SK-N-SH treated with all-trans-retinoic acid at 6 μM for 48 hours (cell line): ENCODE measurements at regions not wholly inside any gene's neighbourhood (a gene's known extent, or its start where the extent isn't known, plus 50 kb on each side); places are given as distances from the start of the nearest gene placed in this dataset.

Experiments
- ATAC-seq: fragments of 200-7000 bp; cut with Tn5 transposase; 3 replicates; pipeline ENCODE4 v1.9.1; 2020; ENCODE audit warnings: mild to moderate bottlenecking, moderate library complexity
- ARNTL ChIP-seq: fragments of 450-650 bp; formaldehyde crosslinking; IDR thresholded peaks from 2 replicates; pipeline ENCODE4 v1.5.0; 2020; ENCODE audit warnings: low read depth, mild to moderate bottlenecking, moderate library complexity, borderline replicate concordance
- BACH2 ChIP-seq: fragments of 250-450 bp; sonication (Bioruptor Pico); IDR thresholded peaks from 2 replicates; pipeline ENCODE4 v1.9.0; 2021; ENCODE audit warnings: mild to moderate bottlenecking, borderline replicate concordance
- CSDC2 ChIP-seq: fragments of 250-450 bp; sonication (Bioruptor Pico); IDR thresholded peaks from 2 replicates; pipeline ENCODE4 v1.5.0; 2020; ENCODE audit warnings: mild to moderate bottlenecking, moderate library complexity
- ESRRG ChIP-seq: fragments of 250-450 bp; sonication (Bioruptor Pico); IDR thresholded peaks from 2 replicates; pipeline ENCODE4 v1.6.1; 2021; ENCODE audit warnings: mild to moderate bottlenecking
- GLIS3 ChIP-seq: fragments of 250-450 bp; sonication (Bioruptor Pico); IDR thresholded peaks from 2 replicates; pipeline ENCODE4 v1.5.0; 2020; ENCODE audit warnings: mild to moderate bottlenecking, moderate library complexity
- ISL1 ChIP-seq: fragments of 250-450 bp; sonication (Bioruptor Pico); IDR thresholded peaks from 2 replicates; pipeline ENCODE4 v2.1.2; 2022; ENCODE audit warnings: mild to moderate bottlenecking, moderate library complexity
- OSR1 ChIP-seq: fragments of 250-450 bp; sonication (Bioruptor Pico); IDR thresholded peaks from 2 replicates; pipeline ENCODE4 v1.8.0; 2022; ENCODE audit warnings: moderate library complexity, mild to moderate bottlenecking, inconsistent platforms
- PPARA ChIP-seq: fragments of 250-450 bp; sonication (Bioruptor Pico); IDR thresholded peaks from 2 replicates; pipeline ENCODE4 v1.5.0; 2020; ENCODE audit warnings: mild to moderate bottlenecking, borderline replicate concordance
- RARB ChIP-seq: fragments of 250-450 bp; sonication (Bioruptor Pico); IDR thresholded peaks from 2 replicates; pipeline ENCODE4 v1.8.0; 2021; ENCODE audit warnings: mild to moderate bottlenecking, moderate library complexity
- SNAI2 ChIP-seq: fragments of 250-450 bp; sonication (Bioruptor Pico); IDR thresholded peaks from 2 replicates; pipeline ENCODE4 v1.5.0; 2020; ENCODE audit warnings: mild to moderate bottlenecking, moderate library complexity
- TCF4 ChIP-seq: fragments of 250-450 bp; sonication (Bioruptor Pico); IDR thresholded peaks from 2 replicates; pipeline ENCODE4 v1.8.0; 2021; ENCODE audit warnings: mild to moderate bottlenecking, moderate library complexity, borderline replicate concordance
- TOX ChIP-seq: fragments of 250-450 bp; sonication (Bioruptor Pico); IDR thresholded peaks from 2 replicates; pipeline ENCODE4 v1.8.0; 2021; ENCODE audit warnings: mild to moderate bottlenecking, moderate library complexity, borderline replicate concordance
- ZC3H10 ChIP-seq: fragments of 250-450 bp; sonication (Bioruptor Pico); IDR thresholded peaks from 2 replicates; pipeline ENCODE4 v1.5.1; 2021; ENCODE audit warnings: mild to moderate bottlenecking, moderate library complexity
- ZFP3 ChIP-seq: fragments of 250-450 bp; sonication (Bioruptor Pico); IDR thresholded peaks from 2 replicates; pipeline ENCODE4 v1.5.0; 2020; ENCODE audit warnings: mild to moderate bottlenecking, moderate library complexity
- ZFP30 ChIP-seq: fragments of 450-650 bp; formaldehyde crosslinking; IDR thresholded peaks from 2 replicates; pipeline ENCODE4 v1.5.0; 2022; ENCODE audit warnings: mild to moderate bottlenecking, moderate library complexity
- ZNF565 ChIP-seq: fragments of 450-650 bp; formaldehyde crosslinking; conservative IDR thresholded peaks from 2 replicates; pipeline ENCODE4 v1.5.0; 2020; ENCODE audit warnings: low read depth, mild to moderate bottlenecking, moderate library complexity
- ZNF70 ChIP-seq: fragments of 450-650 bp; formaldehyde crosslinking; IDR thresholded peaks from 2 replicates; pipeline ENCODE4 v1.5.0; 2020; ENCODE audit warnings: mild to moderate bottlenecking, moderate library complexity
- TF ChIP-seq, protein P1 (sequence below): fragments of 250-450 bp; sonication (Bioruptor Pico); IDR thresholded peaks from 2 replicates; pipeline ENCODE4 v1.8.0; 2020; ENCODE audit warnings: mild to moderate bottlenecking, moderate library complexity, borderline replicate concordance
- TF ChIP-seq, protein P2 (sequence below): fragments of 250-450 bp; sonication (Bioruptor Pico); IDR thresholded peaks from 2 replicates; pipeline ENCODE4 v1.8.0; 2021; ENCODE audit warnings: low read depth, mild to moderate bottlenecking, moderate library complexity, borderline replicate concordance
- TF ChIP-seq, protein P3 (sequence below): fragments of 250-450 bp; sonication (Bioruptor Pico); IDR thresholded peaks from 2 replicates; pipeline ENCODE4 v1.5.0; 2020; ENCODE audit warnings: mild to moderate bottlenecking, moderate library complexity
- TF ChIP-seq, protein P4 (sequence below): fragments of 250-450 bp; sonication (Bioruptor Pico); IDR thresholded peaks from 2 replicates; pipeline ENCODE4 v1.5.1; 2021; ENCODE audit warnings: mild to moderate bottlenecking, moderate library complexity

DNA sequence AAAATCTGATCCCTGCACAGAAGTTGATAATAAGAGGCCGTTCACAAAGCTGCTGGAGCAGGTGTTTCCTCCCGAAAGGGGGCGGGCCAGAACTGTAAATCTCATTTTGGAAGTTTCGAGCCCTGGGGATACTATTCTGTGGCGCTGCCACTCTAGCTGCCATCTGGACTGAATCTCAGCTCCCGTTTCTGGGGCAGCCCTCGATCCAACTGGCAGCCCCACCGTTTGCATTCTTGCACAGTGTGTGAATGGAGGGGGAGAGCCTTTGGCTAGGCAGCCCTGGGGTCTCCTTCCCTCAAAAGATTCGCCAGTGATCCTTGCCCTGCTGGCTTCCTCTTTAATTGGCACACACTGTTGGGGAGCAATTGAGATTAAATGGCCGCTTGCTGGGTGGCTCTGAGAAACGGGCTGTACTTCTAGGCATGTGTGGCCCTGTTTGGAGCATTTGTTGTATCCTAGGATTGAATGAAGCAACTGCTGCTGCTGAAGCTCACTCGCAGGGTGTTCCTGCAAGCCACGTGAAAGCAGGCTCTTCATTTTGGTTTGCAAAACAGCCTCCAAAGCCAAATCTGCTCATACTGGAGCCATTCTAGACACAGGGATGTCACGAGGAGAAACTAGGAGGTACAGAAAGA lies 57.2 kb upstream of the TOPAZ1 start:
- no peak for TF ChIP-seq ISL1 (CRISPR knock-in tag)
- TF ChIP-seq TOX (CRISPR knock-in tag): no peak
- no peak for TF ChIP-seq SNAI2 (CRISPR knock-in tag)
- no peak for TF ChIP-seq CSDC2 (CRISPR knock-in tag)
- no peak for TF ChIP-seq PPARA
- TF ChIP-seq, protein P1, sequence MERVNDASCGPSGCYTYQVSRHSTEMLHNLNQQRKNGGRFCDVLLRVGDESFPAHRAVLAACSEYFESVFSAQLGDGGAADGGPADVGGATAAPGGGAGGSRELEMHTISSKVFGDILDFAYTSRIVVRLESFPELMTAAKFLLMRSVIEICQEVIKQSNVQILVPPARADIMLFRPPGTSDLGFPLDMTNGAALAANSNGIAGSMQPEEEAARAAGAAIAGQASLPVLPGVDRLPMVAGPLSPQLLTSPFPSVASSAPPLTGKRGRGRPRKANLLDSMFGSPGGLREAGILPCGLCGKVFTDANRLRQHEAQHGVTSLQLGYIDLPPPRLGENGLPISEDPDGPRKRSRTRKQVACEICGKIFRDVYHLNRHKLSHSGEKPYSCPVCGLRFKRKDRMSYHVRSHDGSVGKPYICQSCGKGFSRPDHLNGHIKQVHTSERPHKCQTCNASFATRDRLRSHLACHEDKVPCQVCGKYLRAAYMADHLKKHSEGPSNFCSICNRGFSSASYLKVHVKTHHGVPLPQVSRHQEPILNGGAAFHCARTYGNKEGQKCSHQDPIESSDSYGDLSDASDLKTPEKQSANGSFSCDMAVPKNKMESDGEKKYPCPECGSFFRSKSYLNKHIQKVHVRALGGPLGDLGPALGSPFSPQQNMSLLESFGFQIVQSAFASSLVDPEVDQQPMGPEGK: no peak
- no peak for ATAC-seq

DNA sequence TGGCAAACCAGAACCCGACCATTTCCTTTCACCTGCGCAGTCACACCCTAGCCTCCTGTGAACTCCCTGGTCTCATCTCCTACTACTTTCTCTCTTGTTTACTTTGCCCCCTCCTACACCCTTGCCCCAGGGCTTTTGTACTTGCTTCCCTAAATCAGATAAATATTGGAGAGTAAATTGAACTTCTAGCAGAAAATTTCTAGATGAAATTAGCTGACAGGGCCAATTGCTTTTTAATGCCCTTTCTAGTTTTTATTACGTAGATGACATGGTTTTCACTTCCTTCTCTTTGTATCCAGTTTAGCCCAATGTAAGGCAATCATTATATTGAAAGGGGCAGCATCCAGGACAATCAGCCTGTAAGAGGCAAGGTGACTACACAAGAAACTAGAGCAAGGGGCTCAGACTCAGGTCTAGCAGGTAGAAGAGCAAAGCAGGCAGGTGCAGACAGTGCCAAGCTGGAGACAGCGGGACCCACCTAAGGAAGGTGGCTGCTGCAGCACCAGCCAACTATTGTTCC lies 56.2 kb upstream of the TOPAZ1 start:
- no peak for ATAC-seq
- TF ChIP-seq RARB (CRISPR knock-in tag): no peak
- TF ChIP-seq ESRRG (CRISPR knock-in tag): no peak
- no peak for TF ChIP-seq ZC3H10 (CRISPR knock-in tag)
- TF ChIP-seq ARNTL: no peak
- no peak for TF ChIP-seq ISL1 (CRISPR knock-in tag)
- TF ChIP-seq, protein P2, sequence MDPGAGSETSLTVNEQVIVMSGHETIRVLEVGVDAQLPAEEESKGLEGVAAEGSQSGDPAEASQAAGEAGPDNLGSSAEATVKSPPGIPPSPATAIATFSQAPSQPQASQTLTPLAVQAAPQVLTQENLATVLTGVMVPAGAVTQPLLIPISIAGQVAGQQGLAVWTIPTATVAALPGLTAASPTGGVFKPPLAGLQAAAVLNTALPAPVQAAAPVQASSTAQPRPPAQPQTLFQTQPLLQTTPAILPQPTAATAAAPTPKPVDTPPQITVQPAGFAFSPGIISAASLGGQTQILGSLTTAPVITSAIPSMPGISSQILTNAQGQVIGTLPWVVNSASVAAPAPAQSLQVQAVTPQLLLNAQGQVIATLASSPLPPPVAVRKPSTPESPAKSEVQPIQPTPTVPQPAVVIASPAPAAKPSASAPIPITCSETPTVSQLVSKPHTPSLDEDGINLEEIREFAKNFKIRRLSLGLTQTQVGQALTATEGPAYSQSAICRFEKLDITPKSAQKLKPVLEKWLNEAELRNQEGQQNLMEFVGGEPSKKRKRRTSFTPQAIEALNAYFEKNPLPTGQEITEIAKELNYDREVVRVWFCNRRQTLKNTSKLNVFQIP (CRISPR knock-in tag): no peak

DNA sequence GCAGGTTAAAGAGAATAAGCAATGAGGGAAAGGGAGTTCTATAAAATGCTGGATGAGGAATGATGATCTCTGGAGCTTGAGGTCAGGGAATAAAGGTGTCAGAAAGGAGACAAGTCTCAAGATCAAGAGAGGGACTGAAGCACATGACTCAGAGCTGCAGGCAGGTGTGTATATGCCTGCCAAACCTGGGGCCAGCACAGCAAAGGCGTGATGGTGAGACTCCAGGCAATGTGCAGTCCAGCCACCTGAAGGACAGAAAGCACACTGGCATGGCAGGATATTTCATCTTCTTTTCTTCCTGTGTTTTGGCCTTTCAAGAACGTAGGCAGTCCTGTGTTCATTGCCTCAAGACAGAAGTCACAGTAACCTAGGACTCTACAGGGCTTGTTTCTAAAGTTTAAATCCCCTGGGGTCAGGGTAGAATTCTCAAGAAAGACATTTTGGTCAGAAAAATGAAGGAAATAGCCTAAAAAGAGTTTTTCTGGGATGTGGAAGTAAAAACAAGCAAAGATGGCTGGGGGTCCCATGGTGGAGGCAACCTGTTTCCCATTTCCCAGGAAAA lies 55.5 kb upstream of the TOPAZ1 start:
- no peak for ATAC-seq
- TF ChIP-seq, protein P3, sequence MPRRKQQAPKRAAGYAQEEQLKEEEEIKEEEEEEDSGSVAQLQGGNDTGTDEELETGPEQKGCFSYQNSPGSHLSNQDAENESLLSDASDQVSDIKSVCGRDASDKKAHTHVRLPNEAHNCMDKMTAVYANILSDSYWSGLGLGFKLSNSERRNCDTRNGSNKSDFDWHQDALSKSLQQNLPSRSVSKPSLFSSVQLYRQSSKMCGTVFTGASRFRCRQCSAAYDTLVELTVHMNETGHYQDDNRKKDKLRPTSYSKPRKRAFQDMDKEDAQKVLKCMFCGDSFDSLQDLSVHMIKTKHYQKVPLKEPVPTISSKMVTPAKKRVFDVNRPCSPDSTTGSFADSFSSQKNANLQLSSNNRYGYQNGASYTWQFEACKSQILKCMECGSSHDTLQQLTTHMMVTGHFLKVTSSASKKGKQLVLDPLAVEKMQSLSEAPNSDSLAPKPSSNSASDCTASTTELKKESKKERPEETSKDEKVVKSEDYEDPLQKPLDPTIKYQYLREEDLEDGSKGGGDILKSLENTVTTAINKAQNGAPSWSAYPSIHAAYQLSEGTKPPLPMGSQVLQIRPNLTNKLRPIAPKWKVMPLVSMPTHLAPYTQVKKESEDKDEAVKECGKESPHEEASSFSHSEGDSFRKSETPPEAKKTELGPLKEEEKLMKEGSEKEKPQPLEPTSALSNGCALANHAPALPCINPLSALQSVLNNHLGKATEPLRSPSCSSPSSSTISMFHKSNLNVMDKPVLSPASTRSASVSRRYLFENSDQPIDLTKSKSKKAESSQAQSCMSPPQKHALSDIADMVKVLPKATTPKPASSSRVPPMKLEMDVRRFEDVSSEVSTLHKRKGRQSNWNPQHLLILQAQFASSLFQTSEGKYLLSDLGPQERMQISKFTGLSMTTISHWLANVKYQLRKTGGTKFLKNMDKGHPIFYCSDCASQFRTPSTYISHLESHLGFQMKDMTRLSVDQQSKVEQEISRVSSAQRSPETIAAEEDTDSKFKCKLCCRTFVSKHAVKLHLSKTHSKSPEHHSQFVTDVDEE: no peak
- TF ChIP-seq ZNF565 (CRISPR knock-in tag) (no peak), ISL1 (CRISPR knock-in tag) (no peak), OSR1 (CRISPR knock-in tag) (no peak), ESRRG (CRISPR knock-in tag) (no peak), TOX (CRISPR knock-in tag) (no peak), ZNF70 (CRISPR knock-in tag) (no peak), SNAI2 (CRISPR knock-in tag) (no peak), GLIS3 (no peak), ZC3H10 (CRISPR knock-in tag) (no peak), BACH2 (no peak), ZFP30 (CRISPR knock-in tag) (no peak), ZFP3 (no peak)
- TF ChIP-seq, protein P4, sequence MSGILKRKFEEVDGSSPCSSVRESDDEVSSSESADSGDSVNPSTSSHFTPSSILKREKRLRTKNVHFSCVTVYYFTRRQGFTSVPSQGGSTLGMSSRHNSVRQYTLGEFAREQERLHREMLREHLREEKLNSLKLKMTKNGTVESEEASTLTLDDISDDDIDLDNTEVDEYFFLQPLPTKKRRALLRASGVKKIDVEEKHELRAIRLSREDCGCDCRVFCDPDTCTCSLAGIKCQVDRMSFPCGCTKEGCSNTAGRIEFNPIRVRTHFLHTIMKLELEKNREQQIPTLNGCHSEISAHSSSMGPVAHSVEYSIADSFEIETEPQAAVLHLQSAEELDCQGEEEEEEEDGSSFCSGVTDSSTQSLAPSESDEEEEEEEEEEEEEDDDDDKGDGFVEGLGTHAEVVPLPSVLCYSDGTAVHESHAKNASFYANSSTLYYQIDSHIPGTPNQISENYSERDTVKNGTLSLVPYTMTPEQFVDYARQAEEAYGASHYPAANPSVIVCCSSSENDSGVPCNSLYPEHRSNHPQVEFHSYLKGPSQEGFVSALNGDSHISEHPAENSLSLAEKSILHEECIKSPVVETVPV (CRISPR knock-in tag): no peak

DNA sequence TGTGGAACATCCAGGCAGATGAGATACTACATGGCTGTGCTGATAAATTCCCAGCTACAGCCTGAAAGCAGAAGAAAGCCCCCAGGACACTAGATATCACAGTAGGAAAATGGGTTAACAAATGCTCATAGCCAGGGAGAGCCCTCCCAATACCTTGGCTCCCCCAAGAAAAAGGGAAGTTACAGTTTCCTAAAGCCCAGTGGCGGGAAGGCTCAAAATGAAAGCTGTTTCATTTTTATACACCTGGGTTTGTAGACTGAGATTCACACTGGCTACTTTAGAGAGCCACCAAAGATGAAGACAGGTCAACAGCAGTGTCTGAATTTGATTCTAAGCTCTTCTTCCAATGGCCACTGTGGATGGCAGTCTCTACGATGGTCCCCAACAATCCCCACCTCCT lies 55.0 kb upstream of the TOPAZ1 start:
- no peak for ATAC-seq
- TF ChIP-seq ESRRG (CRISPR knock-in tag) (no peak), BACH2 (no peak), RARB (CRISPR knock-in tag) (no peak), TCF4 (CRISPR knock-in tag) (no peak), ZNF565 (CRISPR knock-in tag) (no peak), ISL1 (CRISPR knock-in tag) (no peak), PPARA (no peak)
- TF ChIP-seq, protein P3: no peak
- TF ChIP-seq, protein P1: no peak
